HepG2 (cell line): ENCODE measurements at regions not wholly inside any gene's neighbourhood (a gene's known extent, or its start where the extent isn't known, plus 50 kb on each side); places are given as distances from the start of the nearest gene placed in this dataset.

ENCODE experiments used
- ATAC-seq: fragments of 200-7000 bp; cut with Tn5 transposase; 3 replicates; pipeline ENCODE4 v1.9.1; 2020; ENCODE audit warnings: mild to moderate bottlenecking, moderate library complexity
- BruUV-seq: library from RNA; stranded (reverse); fragments of 400-500 nt; replicated peaks from 2 replicates; lab custom pipeline; 2021; lab: Mats Ljungman, UMichigan
- CTCF ChIA-PET: fragments of 300-600 bp; formaldehyde crosslinking; extraction: SDS; loops from one replicate; lab custom pipeline; 2021; ENCODE audit warnings: low total read pairs, inconsistent platforms, low intra/inter-chr PET ratio; lab: Yijun Ruan, JAX
- POLR2A ChIA-PET: fragments of 350-600 bp; sonication (Branson Sonifier 250); formaldehyde crosslinking; loops from one replicate; lab custom pipeline; 2020; ENCODE audit warnings: antibody characterized with exemption, inconsistent platforms; lab: Yijun Ruan, JAX
- DNase-seq: peaks from one replicate; pipeline ENCODE4 v3.0.0-alpha.2; 2015; ENCODE audit warnings: low spot score
- FAIRE-seq: peaks from 3 replicates; lab custom pipeline; 2011; peaks lifted over from hg19 to GRCh38; lab: Jason Lieb, UNC
- H2AFZ ChIP-seq: one replicate; pipeline ENCODE4 v1.6.1; 2011; ENCODE audit warnings: low read length, inconsistent platforms
- H3K27ac ChIP-seq: fragments of 300-600 bp; 3 replicates; pipeline ENCODE4 v1.8.0; 2011; ENCODE audit warnings: mixed run types, mild to moderate bottlenecking, mixed read lengths, low read length, inconsistent platforms; ENCODE audit not compliant: insufficient read depth; ENCODE audit errors: extremely low read length
- H3K27me3 ChIP-seq, 2 experiments: fragments of 200-600 bp in 1 of 2; 2 replicates in 1 of 2; 3 replicates in 1 of 2; pipeline versions ENCODE4 v1.6.0 to v1.8.0; 2011; ENCODE audit warnings: low read length in 2 of 2, mild to moderate bottlenecking in 2 of 2, moderate library complexity in 2 of 2, inconsistent platforms in 1 of 2; ENCODE audit not compliant: insufficient read depth in 2 of 2, control insufficient read depth in 1 of 2
- H3K36me3 ChIP-seq, 2 experiments: fragments of 200-600 bp in 1 of 2; replicated peaks in 1 of 2; 2 replicates in 1 of 2; 3 replicates in 1 of 2; pipeline versions ENCODE4 v1.5.1 to v1.8.0; 2011; ENCODE audit warnings: low read length in 2 of 2, inconsistent platforms in 1 of 2; ENCODE audit not compliant: insufficient read depth in 2 of 2, control insufficient read depth in 1 of 2
- H3K4me1 ChIP-seq: 2 replicates; pipeline ENCODE4 v1.5.1; 2012; ENCODE audit warnings: low read length, inconsistent platforms; ENCODE audit not compliant: insufficient read depth
- H3K4me2 ChIP-seq: 2 replicates; pipeline ENCODE4 v1.6.0; 2011; ENCODE audit warnings: low read depth, low read length, inconsistent platforms
- H3K4me3 ChIP-seq, 3 experiments: fragments of 200-600 bp in 1 of 3; sonication (generic), shearing (Covaris generic) in 1 of 3; replicated peaks in 1 of 3; 2 replicates each; pipeline ENCODE4 v1.5.1; 2011 to 2016; ENCODE audit warnings: low read length in 3 of 3, inconsistent platforms in 2 of 3, low read depth in 2 of 3, mild to moderate bottlenecking in 2 of 3, control low read depth in 1 of 3, mixed read lengths in 1 of 3; ENCODE audit not compliant: insufficient read depth in 1 of 3
- H3K79me2 ChIP-seq: one replicate; pipeline ENCODE4 v1.6.1; 2011; ENCODE audit warnings: low read length, inconsistent platforms; ENCODE audit not compliant: insufficient read depth
- H3K9ac ChIP-seq: 2 replicates; pipeline ENCODE4 v1.6.0; 2011; ENCODE audit warnings: mild to moderate bottlenecking, low read depth, low read length, inconsistent platforms; ENCODE audit not compliant: insufficient read depth
- H3K9me3 ChIP-seq: 2 replicates; pipeline ENCODE4 v1.5.1; 2012; ENCODE audit warnings: mild to moderate bottlenecking, low read length
- H4K20me1 ChIP-seq: 2 replicates; pipeline ENCODE4 v1.6.0; 2011; ENCODE audit warnings: inconsistent platforms, mild to moderate bottlenecking, low read length, moderate library complexity; ENCODE audit not compliant: insufficient read depth
- DPF2 ChIP-seq: sonication (generic); formaldehyde crosslinking; IDR thresholded peaks from 2 replicates; pipeline ENCODE4 v1.4.0; 2020; ENCODE audit warnings: mild to moderate bottlenecking, low read depth, missing genetic modification reagents, borderline replicate concordance
- FOXK2 ChIP-seq: fragments of 450-650 bp; IDR thresholded peaks from 2 replicates; pipeline ENCODE4 v1.6.1; 2016
- KDM5A ChIP-seq: fragments of 200-600 bp; sonication (generic); IDR thresholded peaks from 2 replicates; pipeline ENCODE4 v1.7.0; 2018; ENCODE audit warnings: antibody characterized with exemption, mild to moderate bottlenecking, low read length, borderline replicate concordance
- ZBTB33 ChIP-seq: sonication (generic); formaldehyde crosslinking; IDR thresholded peaks from 2 replicates; pipeline ENCODE4 v1.4.0; 2020; ENCODE audit warnings: missing genetic modification reagents
- ZC3H4 ChIP-seq: sonication (generic); formaldehyde crosslinking; IDR thresholded peaks from 2 replicates; pipeline ENCODE4 v1.4.0; 2020; ENCODE audit warnings: missing genetic modification reagents, borderline replicate concordance
- ZNF230 ChIP-seq: sonication (generic); formaldehyde crosslinking; IDR thresholded peaks from 2 replicates; pipeline ENCODE4 v1.4.0; 2020; ENCODE audit warnings: mild to moderate bottlenecking, missing genetic modification reagents
- ZNF44 ChIP-seq: sonication (generic); formaldehyde crosslinking; IDR thresholded peaks from 2 replicates; pipeline ENCODE4 v1.5.1; 2020; ENCODE audit warnings: mild to moderate bottlenecking, missing genetic modification reagents
- ZNF614 ChIP-seq: IDR thresholded peaks from 2 replicates; pipeline ENCODE4 v1.6.1; 2018; ENCODE audit warnings: missing biosample characterization, missing genetic modification reagents, inconsistent platforms, borderline replicate concordance
- ZNF652 ChIP-seq: IDR thresholded peaks from 2 replicates; pipeline ENCODE4 v1.6.1; 2016; ENCODE audit warnings: low read depth, borderline replicate concordance
- ZNF782 ChIP-seq: sonication (generic); formaldehyde crosslinking; IDR thresholded peaks from 2 replicates; pipeline ENCODE4 v1.4.0; 2020; ENCODE audit warnings: missing genetic modification reagents, mild to moderate bottlenecking, borderline replicate concordance
- WGBS: methylation state at CpG from one replicate; pipeline ENCODE4 v1.1.6; 2017; ENCODE audit warnings: low lambda C conversion rate; 5-methylcytosine and 5-hydroxymethylcytosine counted together
- in situ Hi-C: cut with HindIII; loops from 2 replicates; pipeline ENCODE4 v1.10.0; 2017; ENCODE audit warnings: low pct_unique_long_range_greater_than_20kb; ENCODE audit not compliant: extremely low pct_ligation_motif_present
- intact Hi-C: fragments of 100-400 bp; cut with micrococcal nuclease; formaldehyde crosslinking; loops from one replicate; pipeline ENCODE4 v1.10.0; 2022; ENCODE audit not compliant: unreplicated experiment
- TF ChIP-seq, protein P1 (sequence below): sonication (generic); formaldehyde crosslinking; IDR thresholded peaks from 2 replicates; pipeline ENCODE4 v1.5.0; 2020; ENCODE audit warnings: missing genetic modification reagents
- TF ChIP-seq, protein P2 (sequence below): sonication (generic); formaldehyde crosslinking; IDR thresholded peaks from 2 replicates; pipeline ENCODE4 v1.4.0; 2020; ENCODE audit warnings: missing genetic modification reagents

DNA sequence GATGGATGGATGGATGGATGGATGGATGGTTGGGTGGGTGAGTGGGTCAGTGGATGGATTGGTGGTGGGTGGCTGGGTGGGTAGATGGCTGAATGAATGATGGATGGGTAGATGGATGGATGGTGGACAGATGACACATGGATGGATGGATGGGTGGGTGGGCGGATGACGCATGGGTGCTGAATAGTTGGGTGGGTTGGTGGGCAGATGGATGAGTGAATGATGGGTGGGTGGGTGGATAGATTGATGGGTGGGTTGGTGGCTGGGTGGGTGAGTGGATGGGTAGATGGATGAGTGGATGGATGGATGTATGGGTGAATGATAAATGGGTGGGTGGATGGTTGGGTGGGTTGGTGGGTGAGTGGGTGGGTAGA, 69.9 kb upstream of the NKX1-1 start:
- TF ChIP-seq, protein P1, sequence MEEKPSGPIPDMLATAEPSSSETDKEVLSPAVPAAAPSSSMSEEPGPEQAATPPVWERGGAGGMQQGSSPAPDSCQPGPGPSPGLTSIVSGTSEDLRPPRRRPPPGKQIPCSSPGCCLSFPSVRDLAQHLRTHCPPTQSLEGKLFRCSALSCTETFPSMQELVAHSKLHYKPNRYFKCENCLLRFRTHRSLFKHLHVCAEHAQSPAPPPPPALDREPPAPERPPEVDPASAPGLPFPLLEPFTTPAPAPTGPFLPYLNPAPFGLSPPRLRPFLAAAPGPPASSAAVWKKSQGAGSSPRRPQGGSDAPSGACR (CRISPR knock-in tag), result no peak
- no peak for TF ChIP-seq FOXK2
- Histone ChIP-seq H3K27ac (no peak overlapping the region), H2AFZ (no peak overlapping the region), H3K4me1 (no peaks in the 10 kb centered on the region), H3K27me3 (peaks cover 3 to 13% of the 10 kb centered on the region in 2 experiments; a peak in 2 of 5 replicates), H3K9me3 (peaks cover 8% of the 10 kb centered on the region; the same call in 1 of the 2 replicates), H3K79me2 (no peaks in the 10 kb centered on the region), H4K20me1 (no peaks in the 10 kb centered on the region), H3K4me2 (no peak overlapping the region), H3K4me3 (no peak overlapping the region), H3K36me3 (no peaks in the 10 kb centered on the region), H3K9ac (no peak overlapping the region)
- intact Hi-C loops (no loop called here), in situ Hi-C loops (no loop called here)
- ChIA-PET POLR2A (no interaction called here), CTCF (no interaction called here)
- DNase-seq (no peak), ATAC-seq (no peak), FAIRE-seq (no peak)
- no TSS peak for BruUV-seq
- WGBS, result 58% methylated on average over 2 of the region's 2 CpGs

DNA sequence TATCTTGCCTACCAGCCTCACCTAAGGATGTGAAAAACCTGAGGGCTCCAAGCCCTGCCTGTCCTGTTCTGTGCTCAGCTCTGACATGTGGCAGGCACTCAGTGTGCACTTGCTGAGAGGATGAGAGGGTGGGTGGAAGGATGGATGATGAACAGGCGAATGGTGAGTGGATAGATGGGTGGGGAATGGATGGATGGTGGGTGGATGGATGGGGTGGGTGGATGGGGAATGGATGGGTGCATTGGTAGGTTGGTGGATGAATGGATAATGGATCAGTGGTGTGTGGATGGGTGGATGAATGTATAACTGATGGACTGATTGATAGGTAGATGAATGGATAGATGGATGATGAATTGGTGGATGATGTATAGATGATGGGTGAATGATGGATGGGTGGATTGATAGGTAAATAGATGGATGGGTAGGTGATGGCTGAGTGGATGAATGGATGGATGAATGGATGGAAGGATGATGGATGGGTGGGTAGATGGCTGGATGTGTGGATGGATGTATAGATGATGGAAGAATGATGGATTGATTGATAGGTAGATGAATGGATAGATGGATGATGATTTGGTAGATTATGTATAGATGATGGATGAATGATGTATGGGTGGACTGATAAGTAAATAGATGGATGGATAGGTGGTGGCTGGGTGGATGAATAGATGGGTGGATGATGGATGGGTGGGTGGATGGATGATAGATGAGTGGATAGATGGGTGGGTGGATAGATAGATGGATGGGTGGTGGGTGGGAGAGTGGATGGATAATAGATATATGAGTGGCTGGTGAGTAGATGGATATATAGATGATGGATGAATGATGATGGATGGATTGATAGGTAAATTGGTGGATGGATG, 69.3 kb upstream of the NKX1-1 start:
- Histone ChIP-seq H3K9me3 (0 out of 2 replicates have a peak, but pooled peaks cover 4% of the 10 kb centered on the region), H3K36me3 (no peaks in the 10 kb centered on the region), H3K9ac (no peak overlapping the region), H3K79me2 (no peaks in the 10 kb centered on the region), H4K20me1 (no peaks in the 10 kb centered on the region), H3K4me3 (no peak overlapping the region), H3K27me3 (peaks cover 3 to 17% of the 10 kb centered on the region in 2 experiments; a peak in 3 of 5 replicates), H3K4me1 (no peaks in the 10 kb centered on the region), H3K4me2 (no peak overlapping the region), H2AFZ (no peak overlapping the region), H3K27ac (no peak overlapping the region)
- DNase-seq (no peak), FAIRE-seq (no peak), ATAC-seq (no peak)
- ChIA-PET CTCF (no interaction called here), POLR2A (no interaction called here)
- in situ Hi-C loops (no loop called here), intact Hi-C loops (no loop called here)
- BruUV-seq, result no TSS peak
- WGBS, result 0% methylated on average over 1 of the region's 1 CpG
- TF ChIP-seq DPF2, result no peak
- no peak for TF ChIP-seq ZBTB33 (CRISPR knock-in tag)
- no peak for TF ChIP-seq ZC3H4 (CRISPR knock-in tag)
- no peak for TF ChIP-seq ZNF230
- TF ChIP-seq, protein P2, sequence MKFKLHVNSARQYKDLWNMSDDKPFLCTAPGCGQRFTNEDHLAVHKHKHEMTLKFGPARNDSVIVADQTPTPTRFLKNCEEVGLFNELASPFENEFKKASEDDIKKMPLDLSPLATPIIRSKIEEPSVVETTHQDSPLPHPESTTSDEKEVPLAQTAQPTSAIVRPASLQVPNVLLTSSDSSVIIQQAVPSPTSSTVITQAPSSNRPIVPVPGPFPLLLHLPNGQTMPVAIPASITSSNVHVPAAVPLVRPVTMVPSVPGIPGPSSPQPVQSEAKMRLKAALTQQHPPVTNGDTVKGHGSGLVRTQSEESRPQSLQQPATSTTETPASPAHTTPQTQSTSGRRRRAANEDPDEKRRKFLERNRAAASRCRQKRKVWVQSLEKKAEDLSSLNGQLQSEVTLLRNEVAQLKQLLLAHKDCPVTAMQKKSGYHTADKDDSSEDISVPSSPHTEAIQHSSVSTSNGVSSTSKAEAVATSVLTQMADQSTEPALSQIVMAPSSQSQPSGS, result no peak
- TF ChIP-seq ZNF652 (CRISPR knock-in tag), result no peak
- TF ChIP-seq ZNF614 (CRISPR knock-in tag), result no peak
- no peak for TF ChIP-seq KDM5A
- TF ChIP-seq ZNF44 (CRISPR knock-in tag), result no peak
- no peak for TF ChIP-seq ZNF782
